ENCODE measurements at regions not wholly inside any gene's neighbourhood (a gene's known extent, or its start where the extent isn't known, plus 50 kb on each side); places are given as distances from the start of the nearest gene placed in this dataset.

GRCh38 chr6:1551249-1551648 lies 58.5 kb upstream of the FOXC1 start:
- TF ChIP-seq POLR2A (IDR thresholded peaks at IDR 0.05; ENCODE audit: low read length) (no peak), GATA1 (IDR thresholded peaks at IDR 0.05; ENCODE audit: low read depth, low read length) (no peak)
